ENCODE measurements at regions not wholly inside any gene's neighbourhood (a gene's known extent, or its start where the extent isn't known, plus 50 kb on each side); places are given as distances from the start of the nearest gene placed in this dataset.

DNA sequence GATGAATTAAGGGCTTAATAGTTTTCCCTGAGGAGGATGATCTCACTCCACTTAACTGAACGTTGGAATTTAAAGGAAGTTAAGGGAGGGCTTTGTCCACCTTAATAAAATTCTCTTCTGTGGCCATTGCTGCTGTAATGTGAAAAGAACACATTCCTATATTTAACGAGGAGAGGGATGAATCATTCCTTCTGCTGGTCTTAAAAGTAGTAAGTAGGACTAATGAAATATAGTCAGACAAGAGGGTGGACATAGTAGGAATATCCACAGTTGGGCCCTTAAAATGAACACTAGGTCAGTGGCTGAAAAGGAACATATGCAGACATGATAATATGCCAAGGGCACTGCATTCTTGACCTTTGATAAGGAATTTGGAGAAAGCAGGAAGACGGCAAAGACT lies 405.6 kb downstream of the PMP22 start:
- TF ChIP-seq CTCF (IDR thresholded peaks at IDR 0.05; ENCODE audit: low read depth, low read length) (no peak), POLR2A (IDR thresholded peaks at IDR 0.05; ENCODE audit: extremely low read depth, insufficient read length) (no peak), MYC (IDR thresholded peaks at IDR 0.05; ENCODE audit: low read depth, low read length) (no peak)
- TF ChIP-seq, protein P1, sequence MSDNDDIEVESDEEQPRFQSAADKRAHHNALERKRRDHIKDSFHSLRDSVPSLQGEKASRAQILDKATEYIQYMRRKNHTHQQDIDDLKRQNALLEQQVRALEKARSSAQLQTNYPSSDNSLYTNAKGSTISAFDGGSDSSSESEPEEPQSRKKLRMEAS (IDR thresholded peaks at IDR 0.05; ENCODE audit: low read depth, low read length), result no peak

Data from NB4 (cell line).